PFSK-1 (cell line): ENCODE measurements at regions not wholly inside any gene's neighbourhood (a gene's known extent, or its start where the extent isn't known, plus 50 kb on each side); places are given as distances from the start of the nearest gene placed in this dataset.

Experiments
- FOXP2 ChIP-seq: optimal IDR thresholded peaks from 2 replicates; pipeline ENCODE3; 2011; ENCODE audit warnings: borderline replicate concordance, control low read depth, inconsistent platforms; ENCODE audit not compliant: insufficient read depth; ENCODE audit errors: extremely low read length, extremely low read depth
- POLR2AphosphoS5 ChIP-seq: IDR thresholded peaks from 2 replicates; pipeline ENCODE4 v1.6.1; 2012; ENCODE audit warnings: low read depth, mild to moderate bottlenecking, control low read depth, low read length, moderate library complexity
- REST ChIP-seq, 2 experiments: IDR thresholded peaks; 2 replicates each; pipeline versions ENCODE4 v1.6.1 to v1.8.0; 2011 to 2012; ENCODE audit warnings: low read depth in 2 of 2, low read length in 2 of 2, control low read depth in 1 of 2, inconsistent platforms in 1 of 2, mild to moderate bottlenecking in 1 of 2, moderate library complexity in 1 of 2; ENCODE audit not compliant: insufficient read depth in 1 of 2
- SIN3A ChIP-seq: IDR thresholded peaks from 2 replicates; pipeline ENCODE4 v1.6.1; 2012; ENCODE audit warnings: mild to moderate bottlenecking, low read length, moderate library complexity, borderline replicate concordance; ENCODE audit not compliant: insufficient read depth
- TAF1 ChIP-seq: IDR thresholded peaks from 2 replicates; pipeline ENCODE4 v1.6.1; 2012; ENCODE audit warnings: low read length, control low read depth, borderline replicate concordance; ENCODE audit not compliant: insufficient read depth

GRCh38 chr12:58586762-58587161 is 333.5 kb downstream of the LRIG3 start:
- TF ChIP-seq TAF1 (no peak), SIN3A (no peak), FOXP2 (no peak), REST (IDR thresholded peaks at IDR 0.05; ENCODE audit: insufficient read depth in 1 of 2, low read depth in 2 of 2, low read length in 2 of 2) (no peak), POLR2AphosphoS5 (no peak)

GRCh38 chr12:58588770-58589169 is 331.5 kb downstream of the LRIG3 start:
- TF ChIP-seq SIN3A (no peak), TAF1 (no peak), FOXP2 (no peak), REST (IDR thresholded peaks at IDR 0.05; ENCODE audit: insufficient read depth in 1 of 2, low read depth in 2 of 2, low read length in 2 of 2) (no peak), POLR2AphosphoS5 (no peak)

- TF ChIP-seq FOXP2 (no peak), REST (IDR thresholded peaks at IDR 0.05; ENCODE audit: insufficient read depth in 1 of 2, low read depth in 2 of 2, low read length in 2 of 2) (no peak), POLR2AphosphoS5 (no peak), SIN3A (no peak), TAF1 (no peak)
Observed at GRCh38 chr12:58592475-58593207, 327.7 kb downstream of the LRIG3 start.

- TF ChIP-seq REST (IDR thresholded peaks at IDR 0.05; ENCODE audit: insufficient read depth in 1 of 2, low read depth in 2 of 2, low read length in 2 of 2): no peak
- TF ChIP-seq SIN3A: no peak
- TF ChIP-seq POLR2AphosphoS5: no peak
- no peak for TF ChIP-seq FOXP2
- no peak for TF ChIP-seq TAF1
Observed at GRCh38 chr12:58593557-58594304, 326.6 kb downstream of the LRIG3 start.

GRCh38 chr12:58596381-58596780 is 323.9 kb downstream of the LRIG3 start:
- TF ChIP-seq REST (IDR thresholded peaks at IDR 0.05; ENCODE audit: insufficient read depth in 1 of 2, low read depth in 2 of 2, low read length in 2 of 2) (no peak), SIN3A (no peak), TAF1 (no peak), POLR2AphosphoS5 (no peak), FOXP2 (no peak)
